Aorta (tissue), 5 donors: ENCODE measurements at regions not wholly inside any gene's neighbourhood (a gene's known extent, or its start where the extent isn't known, plus 50 kb on each side); places are given as distances from the start of the nearest gene placed in this dataset.

Experiments used
- ATAC-seq: fragments of 200-7000 bp; cut with Tn5 transposase; one replicate; pipeline ENCODE4 v1.9.1; 2022; ENCODE audit warnings: moderate library complexity; ENCODE audit not compliant: low FRiP score
- DNase-seq, 2 donors: peaks; one replicate each; pipeline ENCODE4 v3.0.0-alpha.2; 2020
- H3K27ac ChIP-seq, 2 donors: one replicate each; pipeline ENCODE4 v1.5.1; 2013; ENCODE audit warnings: low read length in 2 of 2, mild to moderate bottlenecking in 2 of 2, moderate library complexity in 2 of 2, control low read depth in 1 of 2, inconsistent platforms in 1 of 2, low read depth in 1 of 2
- H3K27me3 ChIP-seq, 2 donors: one replicate each; pipeline ENCODE4 v1.6.1; 2013; ENCODE audit warnings: control low read depth in 1 of 2, low read length in 1 of 2, mild to moderate bottlenecking in 1 of 2, moderate library complexity in 1 of 2; ENCODE audit not compliant: insufficient read depth in 2 of 2, control insufficient read depth in 1 of 2
- H3K36me3 ChIP-seq, 2 donors: one replicate each; pipeline ENCODE4 v1.6.1; 2013; ENCODE audit warnings: control low read depth in 1 of 2, low read length in 1 of 2, mild to moderate bottlenecking in 1 of 2; ENCODE audit not compliant: insufficient read depth in 2 of 2, control insufficient read depth in 1 of 2
- H3K4me1 ChIP-seq, 2 donors: one replicate each; pipeline ENCODE4 v1.6.1; 2013; ENCODE audit warnings: low read length in 2 of 2, control low read depth in 1 of 2, mild to moderate bottlenecking in 1 of 2, moderate library complexity in 1 of 2; ENCODE audit not compliant: insufficient read depth in 2 of 2, control insufficient read depth in 1 of 2
- H3K4me3 ChIP-seq, 2 donors: one replicate each; pipeline ENCODE4 v1.5.1; 2013; ENCODE audit warnings: low read length in 2 of 2, control low read depth in 1 of 2, mild to moderate bottlenecking in 1 of 2
- H3K9me3 ChIP-seq: one replicate; pipeline ENCODE4 v1.6.1; 2013; ENCODE audit warnings: mild to moderate bottlenecking, low read length; ENCODE audit not compliant: control insufficient read depth
- WGBS, 2 donors: extraction: QIAGEN DNeasy Blood & Tissue Kit; methylation state at CpG; one replicate each; pipeline ENCODE4 v1.1.7; 2013; 5-methylcytosine and 5-hydroxymethylcytosine counted together
- intact Hi-C, 2 donors: fragments of 100-400 bp; cut with DNase I; formaldehyde crosslinking; loops; one replicate each; pipeline versions ENCODE4 v1.14.2 to v1.15.0; 2022
- donor health status: healthy with polysubstance abuse.
- donor health status: Bipolar disorder and iron deficiency.
- donor health status: DM: no; HTN: no; CAD: no.
- donor health status: DM: no; HTN: no; CAD: no.
- donor health status: DM: yes; HTN: yes; CAD: no.

- Histone ChIP-seq H3K4me1 (no peaks in the 10 kb centered on the region), H3K27ac (no peak overlapping the region), H3K27me3 (no peaks in the 10 kb centered on the region), H3K9me3 (peaks cover 10% of the 10 kb centered on the region), H3K4me3 (no peak overlapping the region), H3K36me3 (no peaks in the 10 kb centered on the region)
- ATAC-seq: no peak
- intact Hi-C loops: no loop called here
- DNase-seq: no peak
- 78 to 80% methylated on average over 3 of the region's 3 CpGs for WGBS, 2 donors
These were observed 191.3 kb downstream of the GATA3 start for GRCh38 chr10:8245814-8246142.

- intact Hi-C loops: no loop called here
- DNase-seq (no peak), ATAC-seq (no peak)
- Histone ChIP-seq H3K9me3 (peaks cover 10% of the 10 kb centered on the region), H3K27me3 (no peaks in the 10 kb centered on the region), H3K4me1 (no peaks in the 10 kb centered on the region), H3K4me3 (no peak overlapping the region), H3K36me3 (no peaks in the 10 kb centered on the region), H3K27ac (no peak overlapping the region)
- WGBS, 2 donors: 86 to 91% methylated on average over 2 of the region's 2 CpGs
These were observed 192.1 kb downstream of the GATA3 start for GRCh38 chr10:8246548-8246947.

- Histone ChIP-seq H3K36me3 (no peaks in the 10 kb centered on the region), H3K27me3 (no peaks in the 10 kb centered on the region), H3K4me3 (no peak overlapping the region), H3K9me3 (peaks cover 10% of the 10 kb centered on the region), H3K27ac (no peak overlapping the region), H3K4me1 (no peaks in the 10 kb centered on the region)
- intact Hi-C loops: no loop called here
- DNase-seq (no peak), ATAC-seq (no peak)
- 90 to 95% methylated on average over 2 of the region's 2 CpGs for WGBS, 2 donors
These were observed 192.7 kb downstream of the GATA3 start for GRCh38 chr10:8247191-8247590.

GRCh38 chr10:8248868-8249267 lies 194.4 kb downstream of the GATA3 start:
- intact Hi-C loops: no loop called here

GRCh38 chr10:8254350-8254749 lies 199.9 kb downstream of the GATA3 start:
- Histone ChIP-seq H3K9me3 (peaks cover 3% of the 10 kb centered on the region), H3K27me3 (peaks cover 0 to 2% of the 10 kb centered on the region in 2 donors), H3K4me3 (no peak overlapping the region), H3K4me1 (no peaks in the 10 kb centered on the region), H3K27ac (no peak overlapping the region), H3K36me3 (no peaks in the 10 kb centered on the region)
- 58 to 67% methylated on average over 1 of the region's 1 CpG for WGBS, 2 donors
- DNase-seq (no peak), ATAC-seq (no peak)
- intact Hi-C loops: no loop called here

More at GRCh38 chr10:8248868-8249267, 194.4 kb downstream of the GATA3 start:
- no peak overlapping the region for H3K27ac ChIP-seq
- DNase-seq: no peak
- ATAC-seq: no peak
- peaks cover 0 to 2% of the 10 kb centered on the region in 2 donors for H3K27me3 ChIP-seq
- 67 to 73% methylated on average over 2 of the region's 2 CpGs for WGBS, 2 donors
- H3K9me3 ChIP-seq: peaks cover 10% of the 10 kb centered on the region
- H3K4me3 ChIP-seq: no peak overlapping the region
- H3K36me3 ChIP-seq: no peaks in the 10 kb centered on the region
- H3K4me1 ChIP-seq: no peaks in the 10 kb centered on the region

- DNase-seq: no peak
- Histone ChIP-seq H3K4me1 (no peaks in the 10 kb centered on the region), H3K36me3 (no peaks in the 10 kb centered on the region), H3K27me3 (peaks cover 0 to 2% of the 10 kb centered on the region in 2 donors), H3K27ac (no peak overlapping the region), H3K9me3 (peaks cover 3% of the 10 kb centered on the region), H3K4me3 (no peak overlapping the region)
- WGBS, 2 donors: 58 to 67% methylated on average over 1 of the region's 1 CpG
- no peak for ATAC-seq
- intact Hi-C loops: no loop called here
These were observed 200.8 kb downstream of the GATA3 start for GRCh38 chr10:8255301-8255700.

GRCh38 chr10:8260645-8261044 lies 206.2 kb downstream of the GATA3 start:
- no peak for DNase-seq
- no peak for ATAC-seq
- Histone ChIP-seq H3K9me3 (peaks cover 6% of the 10 kb centered on the region), H3K4me3 (no peak overlapping the region), H3K27me3 (no peaks in the 10 kb centered on the region), H3K4me1 (no peaks in the 10 kb centered on the region), H3K36me3 (no peaks in the 10 kb centered on the region), H3K27ac (no peak overlapping the region)
- WGBS, 2 donors: 93% methylated on average over 16 of the region's 16 CpGs
- intact Hi-C loops: no loop called here

GRCh38 chr10:8262317-8262716 lies 207.8 kb downstream of the GATA3 start:
- H3K4me1 ChIP-seq: no peaks in the 10 kb centered on the region
- WGBS, 2 donors: 94% methylated on average over 4 of the region's 4 CpGs
- ATAC-seq: no peak

GRCh38 chr10:8269976-8270375 lies 215.5 kb downstream of the GATA3 start:
- H3K36me3 ChIP-seq: no peaks in the 10 kb centered on the region
- ATAC-seq (no peak), DNase-seq (no peak)
- WGBS, 2 donors: 83 to 95% methylated on average over 5 of the region's 5 CpGs
- no peaks in the 10 kb centered on the region for H3K27me3 ChIP-seq
- H3K4me1 ChIP-seq: no peaks in the 10 kb centered on the region
- intact Hi-C loops: no loop called here
- no peak overlapping the region for H3K4me3 ChIP-seq
- no peak overlapping the region for H3K27ac ChIP-seq
- H3K9me3 ChIP-seq: no peaks in the 10 kb centered on the region

More at GRCh38 chr10:8262317-8262716, 207.8 kb downstream of the GATA3 start:
- Histone ChIP-seq H3K9me3 (peaks cover 6% of the 10 kb centered on the region), H3K27ac (no peak overlapping the region), H3K36me3 (no peaks in the 10 kb centered on the region), H3K27me3 (no peaks in the 10 kb centered on the region), H3K4me3 (no peak overlapping the region)
- no peak for DNase-seq
- intact Hi-C loops: no loop called here
